ENCODE measurements at regions not wholly inside any gene's neighbourhood (a gene's known extent, or its start where the extent isn't known, plus 50 kb on each side); places are given as distances from the start of the nearest gene placed in this dataset.

DNA sequence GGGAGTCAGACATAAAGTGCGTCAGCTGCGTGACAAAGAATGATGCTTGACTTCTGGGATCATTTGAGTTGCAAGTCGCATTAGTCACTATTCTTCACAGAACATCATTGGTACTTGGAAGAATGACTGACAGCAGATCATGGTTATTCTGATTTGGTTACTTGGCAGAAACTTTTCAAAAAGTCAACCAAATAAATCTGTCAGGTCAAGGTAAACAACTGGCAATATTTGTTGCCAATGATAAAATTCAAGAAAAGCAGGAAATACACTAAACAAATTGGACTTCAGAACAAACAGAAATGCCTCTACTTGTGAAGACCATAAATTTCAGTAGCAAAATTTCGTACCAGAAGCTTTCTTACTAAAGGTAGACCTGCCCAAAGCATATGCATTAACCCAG lies 221.6 kb downstream of the TFAP2A start:
- DNase-seq, result no peak
- ATAC-seq (ENCODE audit: insufficient read depth, low FRiP score), result no peak
- no peaks in the 10 kb centered on the region for H3K27me3 ChIP-seq (ENCODE audit: control insufficient read depth in 3 of 3, insufficient read depth in 3 of 3, low read length in 2 of 3)
- peaks cover 0 to 2% (median 0%) of the 10 kb centered on the region in 4 donors for H3K9me3 ChIP-seq (ENCODE audit: control insufficient read depth in 4 of 4, insufficient read depth in 3 of 4, low read length in 3 of 4)
- no peak overlapping the region for H3K27ac ChIP-seq (ENCODE audit: low read depth in 1 of 2, low read length in 1 of 2)
- H3K4me3 ChIP-seq, result no peak overlapping the region
- no peak overlapping the region for H3K9ac ChIP-seq (ENCODE audit: insufficient read depth in 1 of 2, low read length in 2 of 2)
- H3K4me1 ChIP-seq (ENCODE audit: control insufficient read depth in 5 of 5, insufficient read depth in 5 of 5, low read length in 5 of 5), result no peaks in the 10 kb centered on the region
- no peaks in the 10 kb centered on the region for H3K36me3 ChIP-seq (ENCODE audit: control insufficient read depth in 4 of 4, insufficient read depth in 4 of 4, low read length in 4 of 4)
- WGBS, 2 donors, result 84% methylated on average over 4 of the region's 4 CpGs
- TF ChIP-seq, protein P1, sequence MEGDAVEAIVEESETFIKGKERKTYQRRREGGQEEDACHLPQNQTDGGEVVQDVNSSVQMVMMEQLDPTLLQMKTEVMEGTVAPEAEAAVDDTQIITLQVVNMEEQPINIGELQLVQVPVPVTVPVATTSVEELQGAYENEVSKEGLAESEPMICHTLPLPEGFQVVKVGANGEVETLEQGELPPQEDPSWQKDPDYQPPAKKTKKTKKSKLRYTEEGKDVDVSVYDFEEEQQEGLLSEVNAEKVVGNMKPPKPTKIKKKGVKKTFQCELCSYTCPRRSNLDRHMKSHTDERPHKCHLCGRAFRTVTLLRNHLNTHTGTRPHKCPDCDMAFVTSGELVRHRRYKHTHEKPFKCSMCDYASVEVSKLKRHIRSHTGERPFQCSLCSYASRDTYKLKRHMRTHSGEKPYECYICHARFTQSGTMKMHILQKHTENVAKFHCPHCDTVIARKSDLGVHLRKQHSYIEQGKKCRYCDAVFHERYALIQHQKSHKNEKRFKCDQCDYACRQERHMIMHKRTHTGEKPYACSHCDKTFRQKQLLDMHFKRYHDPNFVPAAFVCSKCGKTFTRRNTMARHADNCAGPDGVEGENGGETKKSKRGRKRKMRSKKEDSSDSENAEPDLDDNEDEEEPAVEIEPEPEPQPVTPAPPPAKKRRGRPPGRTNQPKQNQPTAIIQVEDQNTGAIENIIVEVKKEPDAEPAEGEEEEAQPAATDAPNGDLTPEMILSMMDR (IDR thresholded peaks at IDR 0.05; ENCODE audit: control extremely low read depth, extremely low read depth), result no peak

DNA sequence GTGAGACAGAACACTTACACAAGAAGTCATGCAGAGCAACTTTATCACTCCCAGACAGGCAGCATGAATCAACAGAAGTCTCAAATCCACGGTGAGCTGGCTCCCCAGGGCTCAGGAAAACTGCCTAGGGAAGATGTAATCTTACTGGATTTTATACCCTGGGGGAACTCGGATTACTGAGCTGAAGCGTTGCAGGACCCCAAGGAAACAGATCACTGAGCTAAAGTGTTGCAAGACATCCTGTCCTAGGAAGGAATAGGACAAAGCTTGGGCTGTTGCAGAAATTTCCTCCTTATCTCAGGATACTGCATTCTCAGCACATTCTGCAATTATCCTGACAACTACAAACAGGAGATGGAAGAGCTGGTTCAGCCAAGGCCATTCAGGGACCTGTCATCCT lies 224.8 kb downstream of the TFAP2A start:
- 26 to 37% methylated on average over 3 of the region's 3 CpGs for WGBS, 2 donors
- H3K27ac ChIP-seq (ENCODE audit: low read depth in 1 of 2, low read length in 1 of 2), result no peak overlapping the region

DNA sequence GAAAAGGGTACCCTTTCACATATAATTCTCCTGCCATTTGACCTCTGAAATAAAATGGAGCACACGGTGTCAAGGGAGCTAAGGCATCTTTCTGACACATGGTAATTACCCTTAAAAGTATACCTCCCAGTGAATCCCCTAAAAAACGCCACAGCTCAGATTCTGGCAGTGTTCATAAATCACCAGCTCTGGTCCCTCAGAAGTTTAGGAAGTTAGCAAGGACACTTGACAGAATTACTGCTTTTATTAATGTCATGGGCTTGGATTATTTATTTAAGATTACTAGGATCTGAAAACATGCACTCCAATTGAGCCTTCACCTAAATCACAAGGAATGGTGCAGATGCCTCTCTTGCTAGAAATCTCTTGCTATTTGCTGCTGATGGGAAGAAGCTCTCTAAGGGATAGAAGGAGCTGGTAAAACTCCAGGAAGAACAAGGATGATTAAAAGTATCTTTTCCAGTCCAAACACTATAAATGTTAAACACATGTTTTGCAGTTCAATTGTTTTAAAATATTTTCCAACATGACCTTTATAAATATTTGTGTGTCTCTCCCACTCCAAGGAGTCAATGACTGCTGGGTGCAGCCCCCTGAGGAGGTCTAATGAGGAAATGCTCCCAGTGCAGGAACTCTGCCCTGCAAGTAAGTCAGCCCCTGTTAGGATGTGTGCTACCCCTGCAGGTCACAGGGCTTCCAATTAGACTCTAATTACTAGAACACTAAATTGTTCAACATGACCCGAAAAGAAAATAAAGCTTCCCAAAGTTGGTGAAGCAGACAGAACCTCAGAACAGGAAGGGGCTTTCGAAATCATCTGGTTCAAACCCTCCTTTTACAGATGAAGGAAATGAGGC lies 230.3 kb downstream of the TFAP2A start:
- Histone ChIP-seq H3K27me3 (ENCODE audit: control insufficient read depth in 3 of 3, insufficient read depth in 3 of 3, low read length in 2 of 3) (no peaks in the 10 kb centered on the region), H3K9ac (ENCODE audit: insufficient read depth in 1 of 2, low read length in 2 of 2) (no peak overlapping the region), H3K27ac (ENCODE audit: low read depth in 1 of 2, low read length in 1 of 2) (no peak overlapping the region), H3K4me3 (no peak overlapping the region), H3K4me1 (ENCODE audit: control insufficient read depth in 5 of 5, insufficient read depth in 5 of 5, low read length in 5 of 5) (no peaks in the 10 kb centered on the region), H3K9me3 (ENCODE audit: control insufficient read depth in 4 of 4, insufficient read depth in 3 of 4, low read length in 3 of 4) (peaks cover 0 to 2% (median 0%) of the 10 kb centered on the region in 4 donors), H3K36me3 (ENCODE audit: control insufficient read depth in 4 of 4, insufficient read depth in 4 of 4, low read length in 4 of 4) (no peaks in the 10 kb centered on the region)
- TF ChIP-seq, protein P1 (IDR thresholded peaks at IDR 0.05; ENCODE audit: control extremely low read depth, extremely low read depth), result no peak
- ATAC-seq (ENCODE audit: insufficient read depth, low FRiP score), result no peak
- no peak for DNase-seq
- 38 to 47% methylated on average over 4 of the region's 4 CpGs for WGBS, 2 donors

More for the DNA sequence above, 224.8 kb downstream of the TFAP2A start:
- TF ChIP-seq, protein P1 (IDR thresholded peaks at IDR 0.05; ENCODE audit: control extremely low read depth, extremely low read depth), result no peak
- Histone ChIP-seq H3K4me3 (no peak overlapping the region), H3K36me3 (ENCODE audit: control insufficient read depth in 4 of 4, insufficient read depth in 4 of 4, low read length in 4 of 4) (no peaks in the 10 kb centered on the region), H3K4me1 (ENCODE audit: control insufficient read depth in 5 of 5, insufficient read depth in 5 of 5, low read length in 5 of 5) (no peaks in the 10 kb centered on the region), H3K9me3 (ENCODE audit: control insufficient read depth in 4 of 4, insufficient read depth in 3 of 4, low read length in 3 of 4) (no peaks in the 10 kb centered on the region), H3K9ac (ENCODE audit: insufficient read depth in 1 of 2, low read length in 2 of 2) (no peak overlapping the region), H3K27me3 (ENCODE audit: control insufficient read depth in 3 of 3, insufficient read depth in 3 of 3, low read length in 2 of 3) (no peaks in the 10 kb centered on the region)
- no peak for DNase-seq
- ATAC-seq (ENCODE audit: insufficient read depth, low FRiP score), result no peak
